ENCODE measurements at regions not wholly inside any gene's neighbourhood (a gene's known extent, or its start where the extent isn't known, plus 50 kb on each side); places are given as distances from the start of the nearest gene placed in this dataset.

- DNase-seq (ENCODE audit: low read depth): no peak
- H3K4me3 ChIP-seq (ENCODE audit: low read length): no peak overlapping the region
- TF ChIP-seq CTCF (conservative IDR thresholded peaks at IDR 0.05; ENCODE audit: low read depth, low read length): no peak
Measured at GRCh38 chr4:71930459-71930858, 101.3 kb upstream of the NPFFR2 start.

- H3K4me3 ChIP-seq (ENCODE audit: low read length): no peak overlapping the region
- TF ChIP-seq CTCF (conservative IDR thresholded peaks at IDR 0.05; ENCODE audit: low read depth, low read length): no peak
- peak; percentile 2 for DNase-seq (ENCODE audit: low read depth)
Measured at GRCh38 chr4:71932941-71933340, 98.9 kb upstream of the NPFFR2 start.

- no peak overlapping the region for H3K4me3 ChIP-seq (ENCODE audit: low read length)
- DNase-seq (ENCODE audit: low read depth): peak; percentile 4
- no peak for TF ChIP-seq CTCF (conservative IDR thresholded peaks at IDR 0.05; ENCODE audit: low read depth, low read length)
Measured at GRCh38 chr4:71938776-71939175, 93.0 kb upstream of the NPFFR2 start.

- no peak overlapping the region for H3K4me3 ChIP-seq (ENCODE audit: low read length)
- DNase-seq (ENCODE audit: low read depth): no peak
- peak; percentile 62 for TF ChIP-seq CTCF (conservative IDR thresholded peaks at IDR 0.05; ENCODE audit: low read depth, low read length)
Measured at GRCh38 chr4:71941001-71941400, 90.8 kb upstream of the NPFFR2 start.

GRCh38 chr4:71944956-71945355 lies 86.8 kb upstream of the NPFFR2 start:
- TF ChIP-seq CTCF (conservative IDR thresholded peaks at IDR 0.05; ENCODE audit: low read depth, low read length): no peak
- DNase-seq (ENCODE audit: low read depth): no peak

GRCh38 chr4:71945791-71946190 lies 86.0 kb upstream of the NPFFR2 start:
- TF ChIP-seq CTCF (conservative IDR thresholded peaks at IDR 0.05; ENCODE audit: low read depth, low read length): no peak
- no peak for DNase-seq (ENCODE audit: low read depth)
- H3K4me3 ChIP-seq (ENCODE audit: low read length): no peak overlapping the region

More at GRCh38 chr4:71944956-71945355, 86.8 kb upstream of the NPFFR2 start:
- no peak overlapping the region for H3K4me3 ChIP-seq (ENCODE audit: low read length)

- no peak for TF ChIP-seq CTCF (conservative IDR thresholded peaks at IDR 0.05; ENCODE audit: low read depth, low read length)
Measured at GRCh38 chr4:71958978-71959377, 72.8 kb upstream of the NPFFR2 start.

More at GRCh38 chr4:71958978-71959377, 72.8 kb upstream of the NPFFR2 start:
- H3K4me3 ChIP-seq (ENCODE audit: low read length): no peak overlapping the region
- no peak for DNase-seq (ENCODE audit: low read depth)

All from retinal pigment epithelial cell (primary cell).